Transverse colon (tissue), 4 donors: ENCODE measurements at regions not wholly inside any gene's neighbourhood (a gene's known extent, or its start where the extent isn't known, plus 50 kb on each side); places are given as distances from the start of the nearest gene placed in this dataset.

Source experiments
- DNase-seq: peaks from one replicate; pipeline ENCODE4 v3.0.0-alpha.2; 2019
- H3K27ac ChIP-seq, 4 donors: fragments of 200-600 bp; sonication (generic); 2 replicates each; pipeline ENCODE4 v1.5.1; 2016 to 2018; ENCODE audit warnings: inconsistent platforms in 4 of 4
- H3K27me3 ChIP-seq: fragments of 200-600 bp; sonication (generic); 2 replicates; pipeline ENCODE4 v1.5.1; 2017; ENCODE audit warnings: inconsistent platforms
- H3K36me3 ChIP-seq, 4 donors: fragments of 200-600 bp; sonication (generic); 2 replicates each; pipeline ENCODE4 v1.5.1; 2017 to 2019; ENCODE audit warnings: inconsistent platforms in 4 of 4
- H3K4me1 ChIP-seq, 4 donors: fragments of 200-600 bp; sonication (generic); 2 replicates each; pipeline ENCODE4 v1.5.1; 2017 to 2020; ENCODE audit warnings: inconsistent platforms in 4 of 4
- H3K4me3 ChIP-seq, 4 donors: fragments of 200-600 bp; sonication (generic); 1 replicate in 1 of 4; 2 replicates in 3 of 4; pipeline versions ENCODE4 v1.5.1 to v1.6.1; 2017 to 2019; ENCODE audit warnings: inconsistent platforms in 4 of 4
- H3K9me3 ChIP-seq, 2 donors: fragments of 200-600 bp; sonication (generic); 2 replicates each; pipeline ENCODE4 v1.5.1; 2017 to 2019; ENCODE audit warnings: inconsistent platforms in 2 of 2
- CTCF ChIP-seq, 5 experiments: fragments of 200-600 bp in 3 of 5; fragments of 450-650 bp in 2 of 5; sonication (generic) in 3 of 5; IDR thresholded peaks; 1 replicate in 2 of 5; 2 replicates in 3 of 5; pipeline ENCODE4 v1.5.1; 2016 to 2017; ENCODE audit warnings: antibody characterized with exemption in 5 of 5, inconsistent platforms in 3 of 5, mild to moderate bottlenecking in 2 of 5, moderate library complexity in 1 of 5
- EP300 ChIP-seq: sonication (generic); formaldehyde crosslinking; IDR thresholded peaks from one replicate; pipeline ENCODE4 v1.6.1; 2017; ENCODE audit warnings: antibody characterized with exemption, low read depth
- POLR2A ChIP-seq: fragments of 450-650 bp; IDR thresholded peaks from one replicate; pipeline ENCODE4 v1.6.1; 2016; ENCODE audit warnings: antibody characterized with exemption, mild to moderate bottlenecking, moderate library complexity
- POLR2AphosphoS5 ChIP-seq, 3 donors: sonication (generic); formaldehyde crosslinking; IDR thresholded peaks; one replicate each; pipeline ENCODE4 v1.6.1; 2016; ENCODE audit warnings: antibody characterized with exemption in 3 of 3
- WGBS, 2 donors: methylation state at CpG; one replicate each; pipeline ENCODE4 v1.1.5; 2018; ENCODE audit warnings: low coverage in 1 of 2; 5-methylcytosine and 5-hydroxymethylcytosine counted together
- in situ Hi-C, 4 donors: fragments of 200-750 bp; cut with MboI; loops; one replicate each; pipeline versions ENCODE4 v1.15.0 to v1.15.1; 2017; ENCODE audit warnings: low sequenced_read_pairs in 3 of 4, low pct_ligation_motif_present in 1 of 4, low pct_unique_long_range_greater_than_20kb in 1 of 4
- intact Hi-C: fragments of 100-400 bp; cut with DNase I; formaldehyde crosslinking; loops from one replicate; pipeline ENCODE4 v1.15.1; 2023; ENCODE audit warnings: low total_unique reads

GRCh38 chr20:48476854-48477253 is 350.9 kb downstream of the PREX1 start:
- intact Hi-C loops (no loop called here), in situ Hi-C loops (no loop called here)
- no peak overlapping the region for H3K27ac ChIP-seq
- H3K4me1 ChIP-seq: no peaks in the 10 kb centered on the region
- DNase-seq: no peak
- H3K36me3 ChIP-seq: no peaks in the 10 kb centered on the region
- H3K9me3 ChIP-seq: no peaks in the 10 kb centered on the region
- peaks cover 27% of the 10 kb centered on the region for H3K27me3 ChIP-seq
- TF ChIP-seq POLR2A: no peak
- no peak for TF ChIP-seq EP300
- no peak for TF ChIP-seq CTCF (IDR thresholded peaks at IDR 0.05)
- no peak for TF ChIP-seq POLR2AphosphoS5 (IDR thresholded peaks at IDR 0.05)
- H3K4me3 ChIP-seq: no peak overlapping the region
- WGBS, 2 donors: 70 to 74% methylated on average over 9 to 11 of the region's 11 CpGs

- whole genome bisulfite sequencing, 2 donors: 62% methylated on average over 5 of the region's 5 CpGs; no CpG with 5 or more reads in 1 of the 2 donors
- intact Hi-C loops: no loop called here
Measured at GRCh38 chr20:48474022-48474421, 353.8 kb downstream of the PREX1 start.

GRCh38 chr20:48471759-48472408 is 355.9 kb downstream of the PREX1 start:
- in situ Hi-C loops: no loop called here
- no peak for DNase-seq
- Histone ChIP-seq H3K4me1 (no peaks in the 10 kb centered on the region), H3K27ac (no peak overlapping the region), H3K36me3 (no peaks in the 10 kb centered on the region), H3K9me3 (no peaks in the 10 kb centered on the region), H3K4me3 (no peak overlapping the region), H3K27me3 (peaks cover 4% of the 10 kb centered on the region)
- WGBS, 2 donors: 45 to 54% methylated on average over 3 to 9 of the region's 9 CpGs
- intact Hi-C loops: no loop called here
- TF ChIP-seq POLR2A (no peak), CTCF (IDR thresholded peaks at IDR 0.05) (no peak)

More at GRCh38 chr20:48474022-48474421, 353.8 kb downstream of the PREX1 start:
- in situ Hi-C loops: no loop called here
- no peak for TF ChIP-seq POLR2AphosphoS5 (IDR thresholded peaks at IDR 0.05)
- TF ChIP-seq CTCF (IDR thresholded peaks at IDR 0.05): no peak
- no peak for TF ChIP-seq POLR2A
- TF ChIP-seq EP300: no peak
- Histone ChIP-seq H3K4me3 (no peak overlapping the region), H3K36me3 (no peaks in the 10 kb centered on the region), H3K9me3 (no peaks in the 10 kb centered on the region), H3K27ac (no peak overlapping the region), H3K4me1 (no peaks in the 10 kb centered on the region), H3K27me3 (peaks cover 7% of the 10 kb centered on the region)
- no peak for DNase-seq

- H3K9me3 ChIP-seq: no peaks in the 10 kb centered on the region
- in situ Hi-C loops: no loop called here
- intact Hi-C loops: no loop called here
- no peaks in the 10 kb centered on the region for H3K36me3 ChIP-seq
- DNase-seq: no peak
- 58 to 75% methylated on average over 2 to 5 of the region's 5 CpGs for WGBS, 2 donors
- H3K27ac ChIP-seq: no peak overlapping the region
- H3K4me3 ChIP-seq: no peak overlapping the region
- TF ChIP-seq POLR2AphosphoS5 (IDR thresholded peaks at IDR 0.05): no peak
- TF ChIP-seq POLR2A: no peak
- no peak for TF ChIP-seq EP300
- TF ChIP-seq CTCF (IDR thresholded peaks at IDR 0.05): no peak
- H3K27me3 ChIP-seq: peaks cover 4% of the 10 kb centered on the region
- no peaks in the 10 kb centered on the region for H3K4me1 ChIP-seq
Measured at GRCh38 chr20:48471176-48471575, 356.6 kb downstream of the PREX1 start.
